Femur (tissue), 1 donor: ENCODE measurements at regions not wholly inside any gene's neighbourhood (a gene's known extent, or its start where the extent isn't known, plus 50 kb on each side); places are given as distances from the start of the nearest gene placed in this dataset.

Experiments used
- DNase-seq: peaks from one replicate; pipeline ENCODE4 v3.0.0-alpha.2; 2017

GRCh38 chr2:199624958-199625357, 167.2 kb upstream of the SATB2 start:
- DNase-seq: no peak

- no peak for DNase-seq
Observed at GRCh38 chr2:199612509-199613130, 154.9 kb upstream of the SATB2 start.

- DNase-seq: no peak
Observed at GRCh38 chr2:199607914-199608313, 150.2 kb upstream of the SATB2 start.

- DNase-seq: no peak
Observed at GRCh38 chr2:199606193-199606780, 148.5 kb upstream of the SATB2 start.

GRCh38 chr2:199603721-199604291, 146.1 kb upstream of the SATB2 start:
- DNase-seq: peak; percentile 43

- no peak for DNase-seq
Observed at GRCh38 chr2:199602896-199603717, 145.4 kb upstream of the SATB2 start.

- no peak for DNase-seq
Observed at GRCh38 chr2:199602271-199602895, 144.6 kb upstream of the SATB2 start.

GRCh38 chr2:199596549-199596948, 138.8 kb upstream of the SATB2 start:
- DNase-seq: no peak

- DNase-seq: no peak
Observed at GRCh38 chr2:199594443-199594842, 136.7 kb upstream of the SATB2 start.

- no peak for DNase-seq
Observed at GRCh38 chr2:199591826-199592225, 134.1 kb upstream of the SATB2 start.

- DNase-seq: no peak
Observed at GRCh38 chr2:199590321-199591203, 132.8 kb upstream of the SATB2 start.

- DNase-seq: no peak
Observed at GRCh38 chr2:199589306-199589705, 131.6 kb upstream of the SATB2 start.

- no peak for DNase-seq
Observed at GRCh38 chr2:199588054-199588453, 130.3 kb upstream of the SATB2 start.

GRCh38 chr2:199586646-199587045, 128.9 kb upstream of the SATB2 start:
- DNase-seq: no peak

GRCh38 chr2:199583676-199584075, 125.9 kb upstream of the SATB2 start:
- DNase-seq: no peak

- DNase-seq: no peak
Observed at GRCh38 chr2:199581935-199582360, 124.2 kb upstream of the SATB2 start.

GRCh38 chr2:199581408-199581807, 123.7 kb upstream of the SATB2 start:
- no peak for DNase-seq

- no peak for DNase-seq
Observed at GRCh38 chr2:199575416-199575815, 117.7 kb upstream of the SATB2 start.

- DNase-seq: no peak
Observed at GRCh38 chr2:199572571-199572970, 114.8 kb upstream of the SATB2 start.

GRCh38 chr2:199570934-199571333, 113.2 kb upstream of the SATB2 start:
- DNase-seq: no peak

- no peak for DNase-seq
Observed at GRCh38 chr2:199569336-199569735, 111.6 kb upstream of the SATB2 start.

- no peak for DNase-seq
Observed at GRCh38 chr2:199558156-199558555, 100.4 kb upstream of the SATB2 start.
